Neural cell (in vitro differentiated cells): ENCODE measurements at regions not wholly inside any gene's neighbourhood (a gene's known extent, or its start where the extent isn't known, plus 50 kb on each side); places are given as distances from the start of the nearest gene placed in this dataset.

Source experiments
- H2AFZ ChIP-seq: fragments of 200-600, 300-800 bp; sonication (generic), shearing (Covaris generic); 2 replicates; pipeline ENCODE4 v1.6.0; 2014; ENCODE audit warnings: low read depth, mild to moderate bottlenecking, antibody characterized with exemption, low read length, moderate library complexity
- H3F3A ChIP-seq: fragments of 200-600 bp; shearing (Covaris generic); 2 replicates; pipeline ENCODE4 v1.6.1; 2016; ENCODE audit warnings: mild to moderate bottlenecking, moderate library complexity, mixed read lengths, antibody characterized with exemption, low read length; ENCODE audit not compliant: insufficient read depth, poor library complexity, severe bottlenecking
- H3K27ac ChIP-seq: fragments of 200-600, 300-800 bp; sonication (generic), shearing (Covaris generic); 2 replicates; pipeline ENCODE4 v1.5.1; 2014; ENCODE audit warnings: mild to moderate bottlenecking, low read length, moderate library complexity
- H3K27me3 ChIP-seq: fragments of 300-800, 200-600 bp; sonication (generic), shearing (Covaris generic); 2 replicates; pipeline ENCODE4 v1.6.0; 2014; ENCODE audit warnings: mild to moderate bottlenecking, low read depth, low read length, moderate library complexity; ENCODE audit not compliant: insufficient read depth
- H3K36me3 ChIP-seq: fragments of 300-800, 200-600 bp; sonication (generic), shearing (Covaris generic); 2 replicates; pipeline ENCODE4 v1.5.1; 2014; ENCODE audit warnings: mild to moderate bottlenecking, antibody characterized with exemption, low read length, moderate library complexity; ENCODE audit not compliant: insufficient read depth
- H3K4me2 ChIP-seq: fragments of 300-800, 200-600 bp; sonication (generic), shearing (Covaris generic); 2 replicates; pipeline ENCODE4 v1.6.0; 2014; ENCODE audit warnings: mild to moderate bottlenecking, low read length
- H3K4me3 ChIP-seq: fragments of 300-800, 200-600 bp; sonication (generic), shearing (Covaris generic); 2 replicates; pipeline ENCODE4 v1.5.1; 2014; ENCODE audit warnings: mild to moderate bottlenecking, low read length, moderate library complexity
- H3K79me2 ChIP-seq: fragments of 200-600 bp; shearing (Covaris generic); replicated peaks from 2 replicates; pipeline ENCODE4 v1.6.0; 2014; ENCODE audit warnings: mild to moderate bottlenecking, low read length, moderate library complexity; ENCODE audit not compliant: insufficient read depth
- H3K9ac ChIP-seq: fragments of 300-800, 200-600 bp; sonication (generic), shearing (Covaris generic); 2 replicates; pipeline ENCODE4 v1.6.1; 2016; ENCODE audit warnings: mild to moderate bottlenecking, low read length, mixed read lengths
- H3K9me2 ChIP-seq: fragments of 200-600 bp; shearing (Covaris generic); 2 replicates; pipeline ENCODE4 v1.6.1; 2016; ENCODE audit warnings: mild to moderate bottlenecking, low read length, mixed read lengths; ENCODE audit not compliant: insufficient read depth
- H3K9me3 ChIP-seq: fragments of 200-600, 300-800 bp; sonication (generic), shearing (Covaris generic); 2 replicates; pipeline ENCODE4 v1.6.1; 2016; ENCODE audit warnings: mild to moderate bottlenecking, mixed run types, low read length, moderate library complexity, mixed read lengths
- H4K20me1 ChIP-seq: fragments of 200-600 bp; shearing (Covaris generic); 2 replicates; pipeline ENCODE4 v1.6.1; 2016; ENCODE audit warnings: mild to moderate bottlenecking, mixed run types; ENCODE audit not compliant: insufficient read depth
- CTCF ChIP-seq: fragments of 450-650 bp; IDR thresholded peaks from 2 replicates; pipeline ENCODE4 v1.5.1; 2014; ENCODE audit warnings: antibody characterized with exemption, mild to moderate bottlenecking, moderate library complexity; ENCODE audit not compliant: poor library complexity, severe bottlenecking
- EP300 ChIP-seq: fragments of 450-650 bp; conservative IDR thresholded peaks from 2 replicates; pipeline ENCODE4 v1.6.1; 2014; ENCODE audit warnings: antibody characterized with exemption, mild to moderate bottlenecking, moderate library complexity; ENCODE audit not compliant: poor library complexity, severe bottlenecking
- EZH2 ChIP-seq: fragments of 200-600, 300-800 bp; shearing (Covaris generic), sonication (generic); IDR thresholded peaks from 2 replicates; pipeline ENCODE4 v1.6.1; 2014; ENCODE audit warnings: antibody characterized with exemption, low read length, borderline replicate concordance, mild to moderate bottlenecking; ENCODE audit not compliant: insufficient read depth, poor library complexity, severe bottlenecking
- MXI1 ChIP-seq: fragments of 450-650 bp; conservative IDR thresholded peaks from 2 replicates; pipeline ENCODE4 v1.6.1; 2014; ENCODE audit warnings: antibody characterized with exemption, mild to moderate bottlenecking; ENCODE audit not compliant: poor library complexity, severe bottlenecking
- POLR2AphosphoS5 ChIP-seq: IDR thresholded peaks from 2 replicates; pipeline ENCODE4 v1.6.1; 2012
- RAD21 ChIP-seq: fragments of 450-650 bp; conservative IDR thresholded peaks from 2 replicates; pipeline ENCODE4 v1.6.1; 2014; ENCODE audit warnings: antibody characterized with exemption, mild to moderate bottlenecking, moderate library complexity
- REST ChIP-seq: IDR thresholded peaks from 2 replicates; pipeline ENCODE4 v1.6.1; 2012; ENCODE audit warnings: borderline replicate concordance
- SMC3 ChIP-seq: fragments of 450-650 bp; conservative IDR thresholded peaks from 2 replicates; pipeline ENCODE4 v1.6.1; 2014; ENCODE audit warnings: antibody characterized with exemption, mild to moderate bottlenecking, moderate library complexity; ENCODE audit not compliant: poor library complexity
- TAF1 ChIP-seq: IDR thresholded peaks from 2 replicates; pipeline ENCODE4 v1.6.1; 2012; ENCODE audit warnings: low read depth

GRCh38 chr17:51442088-51442865, 181.9 kb downstream of the UTP18 start:
- no peak overlapping the region for H3K4me2 ChIP-seq
- H3K9ac ChIP-seq, result no peak overlapping the region
- no peaks in the 10 kb centered on the region for H4K20me1 ChIP-seq
- no peaks in the 10 kb centered on the region for H3F3A ChIP-seq
- no peaks in the 10 kb centered on the region for H3K36me3 ChIP-seq
- TF ChIP-seq SMC3, result no peak
- TF ChIP-seq TAF1, result no peak
- TF ChIP-seq MXI1, result no peak
- TF ChIP-seq EZH2, result no peak
- no peak for TF ChIP-seq RAD21
- no peak for TF ChIP-seq REST
- TF ChIP-seq CTCF, result no peak
- no peak for TF ChIP-seq POLR2AphosphoS5
- no peak for TF ChIP-seq EP300
- no peak overlapping the region for H3K27ac ChIP-seq
- no peaks in the 10 kb centered on the region for H3K79me2 ChIP-seq
- no peak overlapping the region for H2AFZ ChIP-seq
- H3K27me3 ChIP-seq, result no peaks in the 10 kb centered on the region
- H3K9me2 ChIP-seq, result no peaks in the 10 kb centered on the region
- no peak overlapping the region for H3K4me3 ChIP-seq
- H3K9me3 ChIP-seq, result peaks cover 3% of the 10 kb centered on the region

- Histone ChIP-seq H3K9me3 (peaks cover 3% of the 10 kb centered on the region), H3K27ac (no peak overlapping the region), H3K9me2 (no peaks in the 10 kb centered on the region), H3K4me2 (no peak overlapping the region), H3K36me3 (no peaks in the 10 kb centered on the region), H4K20me1 (no peaks in the 10 kb centered on the region), H2AFZ (no peak overlapping the region), H3K79me2 (no peaks in the 10 kb centered on the region), H3K27me3 (no peaks in the 10 kb centered on the region), H3K4me3 (no peak overlapping the region), H3K9ac (no peak overlapping the region), H3F3A (no peaks in the 10 kb centered on the region)
- TF ChIP-seq MXI1, result no peak
- TF ChIP-seq CTCF, result no peak
- no peak for TF ChIP-seq EZH2
- no peak for TF ChIP-seq TAF1
- TF ChIP-seq SMC3, result no peak
- TF ChIP-seq POLR2AphosphoS5, result no peak
- no peak for TF ChIP-seq REST
- no peak for TF ChIP-seq EP300
- TF ChIP-seq RAD21, result no peak
Observed at GRCh38 chr17:51443646-51444045, 183.3 kb downstream of the UTP18 start.
